Activated CD4-positive, alpha-beta T cell treated with anti-CD3 and anti-CD28 coated beads for 4 hours (primary cell): ENCODE measurements at regions not wholly inside any gene's neighbourhood (a gene's known extent, or its start where the extent isn't known, plus 50 kb on each side); places are given as distances from the start of the nearest gene placed in this dataset.

Experiments
- DNase-seq, 2 donors: peaks; one replicate each; pipeline ENCODE4 v3.0.0-alpha.2; 2020

DNA sequence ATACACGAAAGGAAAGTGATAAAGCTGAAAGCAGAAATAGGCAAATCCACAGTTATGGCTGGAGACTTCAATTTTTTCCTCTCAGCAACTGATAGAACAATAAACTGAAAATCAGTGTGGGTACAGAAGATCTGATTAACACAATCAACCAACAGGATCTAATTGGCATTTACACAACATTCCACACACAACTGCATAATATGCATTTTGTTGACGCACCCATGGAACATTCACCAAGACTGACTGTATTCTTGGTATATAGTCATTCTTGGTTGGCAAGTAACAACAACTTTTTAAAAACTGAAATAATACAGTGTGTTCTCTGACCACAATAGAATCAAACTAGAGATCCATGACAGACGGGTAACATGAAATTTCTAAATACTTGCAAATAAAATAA lies 218.7 kb upstream of the S1PR3 start:
- no peak for DNase-seq

DNA sequence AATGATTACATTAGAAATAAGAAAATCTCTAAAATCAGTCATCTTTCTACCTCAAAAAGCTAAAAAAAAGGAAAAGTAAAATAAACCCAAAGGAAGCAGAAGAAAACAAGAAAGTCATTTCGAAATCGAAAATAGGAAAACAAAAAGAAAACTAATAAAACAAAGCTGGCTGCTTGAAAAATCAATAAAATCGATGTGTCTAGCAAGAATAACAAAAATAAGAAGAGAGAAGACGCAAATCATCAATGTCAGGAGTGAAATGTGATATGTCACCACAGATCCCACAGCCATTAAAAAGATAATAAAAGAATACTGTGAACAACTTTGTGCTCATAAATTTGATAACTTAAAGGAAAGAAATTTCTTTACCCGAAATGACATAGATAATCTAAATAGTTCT lies 218.1 kb upstream of the S1PR3 start:
- no peak for DNase-seq

DNA sequence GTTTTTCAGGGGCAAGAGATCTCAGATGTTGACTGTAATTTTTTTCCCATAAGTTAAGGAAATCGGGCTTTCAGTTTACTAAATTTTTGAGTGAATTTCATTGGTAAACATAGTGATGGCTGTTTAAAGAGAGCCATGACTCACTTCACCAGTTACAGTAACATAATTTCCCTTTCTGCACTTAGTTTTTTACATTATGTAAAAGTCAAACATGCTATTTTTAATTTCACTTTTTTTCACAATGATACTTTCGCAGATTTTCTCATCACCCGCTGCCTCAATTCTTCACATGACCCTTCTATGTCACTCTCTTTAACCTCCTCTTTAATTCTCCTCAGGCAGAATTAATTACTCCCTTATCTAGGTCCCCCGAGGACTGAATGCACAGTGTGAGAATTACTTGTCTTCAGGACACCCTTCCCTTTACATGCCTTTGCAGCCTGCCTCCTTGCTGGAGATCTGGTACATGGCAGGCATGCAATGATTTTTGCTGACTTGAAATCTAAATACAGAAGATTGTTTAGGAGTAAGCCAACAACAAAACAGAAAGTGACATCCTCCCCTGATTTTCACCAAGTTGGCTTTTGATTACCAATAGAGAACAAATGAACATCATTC lies 217.5 kb upstream of the S1PR3 start:
- no peak for DNase-seq

DNA sequence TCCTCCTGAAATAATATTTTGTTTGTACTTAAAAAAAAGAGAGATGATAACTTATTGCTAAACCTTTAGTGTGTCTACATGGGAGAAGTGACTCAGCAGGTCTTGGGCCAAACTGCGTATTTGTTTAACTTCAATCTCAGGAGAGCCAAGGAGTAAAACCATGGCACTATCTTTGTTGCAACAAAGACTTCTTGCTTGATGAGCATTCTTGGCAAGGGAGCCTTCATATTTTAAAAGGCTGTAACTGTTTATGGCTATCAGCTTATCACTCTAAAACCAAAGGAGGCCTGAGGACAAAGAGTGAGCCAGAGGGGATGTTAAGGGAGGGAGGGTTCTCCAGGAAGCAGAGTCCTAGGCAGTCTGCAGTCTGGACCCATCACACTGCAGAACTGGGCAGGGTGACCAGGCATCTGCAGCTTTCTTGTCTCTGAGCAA lies 216.2 kb upstream of the S1PR3 start:
- DNase-seq: no peak

DNA sequence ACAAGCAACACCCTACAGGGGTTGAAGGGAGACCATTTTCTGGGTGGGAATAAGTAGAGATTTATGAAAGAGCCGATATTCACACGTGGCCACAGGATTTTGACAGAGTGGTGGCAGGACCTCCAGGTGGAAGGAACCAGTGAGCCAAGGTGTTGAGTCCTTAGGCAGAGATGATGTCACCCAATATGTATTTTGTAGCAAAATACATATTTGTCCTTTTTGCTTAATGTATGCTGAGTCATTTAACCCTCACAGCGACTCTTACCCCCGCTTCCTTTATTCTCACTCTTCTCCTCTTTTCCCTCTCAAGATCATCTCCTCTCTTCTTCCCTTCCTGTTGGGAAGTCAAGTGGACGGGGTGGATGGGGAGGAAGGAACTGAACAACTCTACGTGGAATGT lies 215.7 kb upstream of the S1PR3 start:
- DNase-seq: no peak

DNA sequence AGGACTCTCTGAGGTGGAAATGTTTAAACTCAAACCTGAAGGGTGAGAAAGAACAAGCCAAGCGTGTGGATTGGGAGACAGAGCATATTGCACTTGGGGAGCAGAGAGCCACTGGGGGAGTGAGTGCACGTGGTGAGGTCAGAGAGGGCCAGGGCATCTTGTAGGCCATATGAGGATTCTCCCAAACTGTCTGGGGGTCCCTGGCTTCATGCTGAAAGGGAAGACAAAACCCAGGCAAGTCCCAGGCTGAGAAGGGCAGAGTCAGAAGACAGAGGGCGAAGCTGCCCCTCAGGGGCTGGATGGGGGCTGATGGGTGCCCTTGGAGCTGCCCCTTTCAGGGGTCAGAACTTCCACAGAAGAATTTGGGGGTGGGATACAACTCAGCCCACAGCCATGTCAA lies 215.3 kb upstream of the S1PR3 start:
- no peak for DNase-seq

DNA sequence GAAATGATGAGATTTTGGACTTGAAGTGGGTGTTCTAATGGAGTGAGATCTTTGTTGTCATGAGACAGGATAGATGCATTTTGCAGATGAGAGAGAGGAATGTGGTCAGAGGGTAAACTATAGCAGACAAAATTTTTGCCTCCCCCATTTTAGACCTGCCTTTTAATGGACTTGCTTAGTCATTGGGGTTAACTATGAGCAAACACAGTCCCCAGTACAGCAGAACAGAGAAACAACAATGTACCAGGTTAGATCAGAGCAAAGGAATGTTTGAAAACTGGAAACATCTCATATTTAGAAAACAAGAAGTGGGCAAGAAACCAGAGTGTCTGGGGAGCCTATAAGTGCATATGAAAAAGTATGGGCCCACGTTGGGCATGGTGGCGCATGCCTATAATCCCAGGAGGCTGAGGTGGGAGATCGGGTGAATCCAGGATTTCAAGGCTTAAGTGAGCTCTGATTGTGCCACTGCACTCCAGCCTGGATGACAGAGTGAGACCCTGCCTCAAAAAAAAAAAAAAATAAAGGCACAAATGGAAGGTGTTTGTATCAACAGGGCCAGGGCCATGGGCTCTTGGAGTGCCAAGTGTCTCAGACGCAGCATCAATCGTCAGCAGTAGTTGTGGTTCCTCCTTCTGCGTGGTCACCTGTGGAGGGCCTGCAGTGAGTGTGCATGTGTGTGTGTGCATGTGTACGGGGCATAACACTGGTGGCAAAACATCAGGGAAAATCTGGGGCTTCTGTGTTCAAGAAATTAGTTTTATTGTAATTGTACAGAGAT lies 214.4 kb upstream of the S1PR3 start:
- no peak for DNase-seq

DNA sequence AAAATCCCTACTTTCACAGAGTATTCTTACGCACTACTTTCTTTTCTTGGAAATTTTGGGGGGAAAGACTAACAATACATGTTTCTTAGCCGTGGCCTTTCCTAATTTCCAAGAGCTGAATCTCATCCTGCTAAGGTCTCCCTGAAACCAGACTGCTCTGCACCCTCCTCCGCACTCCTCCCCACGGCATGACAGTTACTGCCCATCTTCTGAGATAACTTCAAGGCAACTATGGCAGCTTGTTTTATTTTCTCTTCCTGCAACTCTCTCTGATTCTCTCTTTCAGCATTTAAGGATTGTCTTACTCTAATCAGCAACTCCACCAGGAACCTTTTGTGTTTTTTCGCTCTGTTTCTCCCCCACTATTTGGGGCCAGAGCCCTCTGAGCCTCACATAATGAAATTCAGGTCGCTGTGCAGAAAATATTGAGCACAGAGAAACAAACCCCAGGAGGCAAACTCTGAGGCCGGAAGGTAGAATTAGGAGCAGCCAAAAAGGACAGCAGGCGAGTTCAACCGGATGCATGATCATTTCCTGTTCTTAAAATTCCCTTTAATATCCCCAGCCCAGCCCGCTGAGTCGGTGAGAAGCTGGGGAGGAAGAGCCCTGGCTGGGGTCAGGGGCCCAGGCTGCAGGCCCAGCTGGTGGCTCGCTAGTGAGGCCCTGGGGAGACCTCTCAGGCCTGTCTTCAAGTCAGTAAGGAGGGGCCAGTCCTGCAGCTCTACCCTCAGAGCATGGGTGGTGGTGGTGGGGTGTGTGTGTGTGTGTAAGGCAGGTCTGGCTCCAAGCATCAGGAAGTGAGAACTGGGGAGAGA lies 213.6 kb upstream of the S1PR3 start:
- DNase-seq: no peak

DNA sequence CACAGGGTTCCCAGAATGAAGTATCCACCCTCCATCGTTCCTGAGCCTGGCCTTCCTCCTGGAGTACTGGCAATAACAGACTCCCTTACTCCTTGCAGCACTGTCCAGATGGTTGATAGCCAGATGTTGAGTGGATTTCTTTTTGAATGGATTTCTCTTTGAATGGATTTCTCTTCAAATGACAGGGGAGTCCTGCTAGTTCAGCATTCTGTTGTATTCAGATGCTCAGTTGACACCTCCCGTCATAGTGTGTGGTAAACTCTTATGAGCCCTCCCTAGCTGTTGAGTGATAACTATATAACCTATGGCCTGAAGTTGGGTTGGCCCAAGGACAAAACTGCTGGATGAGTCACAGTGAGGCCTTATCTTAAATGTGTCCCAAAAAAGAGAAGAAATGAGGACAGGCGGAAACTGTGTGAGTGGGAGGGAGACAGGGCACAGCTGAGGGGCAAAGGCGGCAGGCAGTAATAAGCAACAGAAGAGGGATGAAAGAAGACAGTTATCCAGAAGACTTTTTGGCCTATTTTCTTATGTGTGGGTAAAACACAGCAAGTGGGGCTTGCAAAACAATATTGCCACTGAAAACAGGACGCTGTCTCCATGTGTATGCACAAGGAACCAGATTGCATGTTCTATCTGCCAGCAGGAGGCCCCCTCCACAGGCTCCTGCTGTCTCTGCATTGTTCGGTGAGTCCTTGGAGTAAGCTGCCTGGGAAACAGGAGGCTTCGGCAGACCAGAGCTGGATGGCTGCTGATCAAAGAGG lies 209.5 kb upstream of the S1PR3 start:
- no peak for DNase-seq

DNA sequence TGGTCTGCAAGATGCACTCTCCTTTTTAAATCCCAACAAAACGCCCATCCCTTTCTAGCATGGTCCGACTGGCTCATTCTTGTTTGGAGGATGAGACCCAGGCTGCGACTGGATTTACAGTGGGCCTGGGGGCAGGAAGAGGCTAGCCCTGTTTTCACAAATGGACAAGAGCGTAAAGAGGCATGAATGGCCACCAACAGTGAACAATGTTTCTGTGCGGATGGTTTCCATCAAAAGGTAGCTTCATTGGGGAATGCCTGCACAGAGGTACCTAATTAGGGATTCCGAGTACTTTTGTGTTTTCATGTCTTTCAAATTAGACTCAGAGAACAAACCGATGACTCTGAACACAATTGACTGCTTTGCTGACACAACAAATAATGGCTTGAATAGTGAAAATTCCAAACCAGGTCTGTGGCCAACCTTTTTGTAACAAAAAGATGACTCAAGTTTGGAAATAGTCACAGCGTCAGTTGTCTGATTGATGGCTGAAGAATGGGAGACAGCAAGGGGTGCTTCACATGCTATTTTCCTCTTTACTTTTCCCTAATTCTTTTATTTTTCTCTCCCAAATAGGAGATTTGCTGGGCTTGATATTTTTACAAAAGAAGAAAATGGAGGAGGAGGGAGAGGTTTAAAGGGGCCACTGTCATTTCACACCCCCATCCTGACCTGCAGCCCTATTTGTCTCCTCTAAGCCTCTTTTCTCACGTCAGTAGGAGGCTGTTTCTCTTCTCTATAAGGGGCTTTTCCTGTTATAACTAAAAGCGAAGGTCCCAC lies 208.1 kb upstream of the S1PR3 start:
- DNase-seq: no peak

DNA sequence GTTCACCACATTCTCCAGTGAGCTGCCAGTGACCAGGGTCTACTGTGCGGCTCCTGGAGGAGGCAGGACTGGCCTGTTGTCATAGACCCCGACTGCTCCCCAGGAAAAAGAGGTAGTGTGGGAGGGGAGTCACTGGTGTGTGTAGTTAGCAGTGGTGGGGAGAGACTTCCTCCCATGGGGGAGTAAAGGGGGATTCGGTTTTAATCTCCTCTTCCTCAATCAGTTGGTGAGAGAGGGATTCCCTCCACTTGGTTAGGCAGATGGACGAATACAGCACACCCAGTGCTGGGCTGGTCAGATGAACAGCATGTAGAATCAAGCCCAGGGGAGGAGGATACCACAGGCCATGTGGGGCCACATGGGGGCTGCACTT lies 207.6 kb upstream of the S1PR3 start:
- DNase-seq: no peak

DNA sequence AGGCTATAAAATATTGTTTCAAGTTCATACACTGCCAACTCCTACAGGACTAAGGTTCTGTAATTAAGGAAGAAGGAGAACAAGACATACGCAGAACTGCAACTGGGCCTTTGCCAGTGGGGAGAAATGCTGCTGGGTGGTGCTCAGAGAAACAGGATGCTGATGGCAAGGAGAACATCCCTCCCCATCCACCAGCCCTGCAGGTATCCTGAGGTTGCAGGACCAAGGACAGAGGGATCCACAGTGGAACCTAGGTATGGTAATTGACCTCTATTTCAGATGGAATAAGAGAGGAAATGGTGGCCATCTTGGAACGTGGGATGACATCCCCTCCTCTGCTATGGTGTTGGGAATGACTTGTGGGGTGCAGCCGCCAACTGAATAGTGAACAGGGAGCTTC lies 206.3 kb upstream of the S1PR3 start:
- no peak for DNase-seq

DNA sequence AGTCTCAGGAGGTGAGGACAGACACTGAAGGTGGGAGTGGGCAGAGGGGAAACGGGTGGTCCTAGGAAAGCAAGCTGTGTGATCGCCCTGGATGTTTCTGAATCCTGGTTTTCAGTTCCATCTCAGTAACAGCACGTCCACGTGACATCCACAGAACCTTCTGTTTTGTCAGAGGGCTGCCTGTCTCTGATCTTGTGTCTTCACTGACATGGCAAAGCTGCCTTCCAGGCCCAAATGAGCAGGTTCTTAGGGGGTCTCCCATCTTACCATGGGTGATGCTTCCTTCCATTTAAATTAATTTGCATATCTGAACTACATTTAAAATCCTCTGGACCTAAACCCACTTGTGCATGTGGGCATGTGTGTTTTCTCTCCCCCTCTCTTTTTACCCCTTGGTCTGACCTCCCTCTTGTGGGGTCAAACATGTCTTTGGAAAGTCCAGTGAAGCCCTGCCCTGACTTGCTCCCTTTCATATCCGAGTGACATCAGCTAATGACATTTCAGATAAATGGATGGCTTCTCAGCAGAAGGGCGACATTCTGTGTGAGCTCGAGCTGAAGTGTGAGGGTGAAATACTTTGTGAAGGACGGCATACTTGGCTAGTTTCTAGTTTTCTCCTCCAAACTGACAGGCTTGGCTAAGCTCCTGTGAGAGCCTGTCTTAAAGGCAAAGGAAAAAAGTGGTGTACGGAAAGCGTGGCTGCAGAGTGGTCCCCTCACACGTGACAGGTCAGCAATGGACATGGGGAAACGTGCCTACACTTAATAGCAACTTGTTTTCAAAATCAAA lies 204.8 kb upstream of the S1PR3 start:
- no peak for DNase-seq

DNA sequence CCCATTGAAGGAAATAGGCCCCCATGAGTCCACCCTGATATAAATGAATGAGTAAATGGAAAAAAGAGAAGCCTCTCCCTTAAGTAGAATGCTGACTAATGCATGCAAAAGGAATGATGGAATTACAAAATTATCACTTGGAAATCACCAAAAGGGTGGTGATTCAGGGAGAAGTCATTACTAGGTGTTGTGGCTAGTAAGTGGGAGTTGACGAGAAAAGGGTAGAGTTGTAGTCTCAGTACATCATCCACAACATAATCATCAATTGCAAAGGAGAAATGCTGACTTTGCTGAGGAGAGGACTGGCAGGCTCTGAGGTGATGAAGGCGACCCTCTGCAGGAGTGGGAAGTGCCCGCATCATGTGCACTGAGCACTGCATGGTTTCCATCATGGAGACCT lies 201.5 kb upstream of the S1PR3 start:
- DNase-seq: no peak

DNA sequence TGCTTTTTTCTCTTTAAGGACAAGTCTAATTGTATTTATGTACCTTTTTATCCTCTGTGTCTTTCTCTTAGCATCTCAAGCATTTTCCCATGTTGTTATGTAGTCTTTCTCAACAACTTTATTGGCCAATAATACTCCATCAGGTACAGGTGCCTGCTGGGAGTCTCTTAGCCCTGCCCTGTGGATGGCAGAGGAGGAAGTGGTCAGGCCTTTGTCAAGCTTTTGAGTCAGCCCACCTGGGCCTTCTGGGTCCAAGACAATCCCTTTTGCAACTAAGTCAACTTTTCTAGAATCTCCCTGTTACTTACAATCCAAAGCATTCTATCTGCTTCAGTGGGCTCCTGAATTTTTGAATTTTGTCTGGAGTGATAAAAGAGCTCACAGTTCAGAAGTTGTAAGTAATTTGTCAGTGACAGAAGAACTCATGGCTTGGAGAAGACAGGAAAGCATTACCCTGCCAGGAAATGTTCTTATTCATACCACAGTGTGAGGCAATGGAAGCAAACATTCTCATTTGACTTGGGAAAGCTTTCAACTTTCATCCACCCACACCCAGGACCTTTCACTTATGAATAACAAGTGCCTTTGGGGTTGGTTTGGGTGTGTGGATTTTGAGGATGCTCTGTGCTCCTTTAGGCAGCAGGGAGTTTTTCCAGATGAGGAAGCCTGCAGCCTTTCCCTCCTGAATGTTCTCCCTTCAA lies 200.0 kb upstream of the S1PR3 start:
- DNase-seq: no peak

DNA sequence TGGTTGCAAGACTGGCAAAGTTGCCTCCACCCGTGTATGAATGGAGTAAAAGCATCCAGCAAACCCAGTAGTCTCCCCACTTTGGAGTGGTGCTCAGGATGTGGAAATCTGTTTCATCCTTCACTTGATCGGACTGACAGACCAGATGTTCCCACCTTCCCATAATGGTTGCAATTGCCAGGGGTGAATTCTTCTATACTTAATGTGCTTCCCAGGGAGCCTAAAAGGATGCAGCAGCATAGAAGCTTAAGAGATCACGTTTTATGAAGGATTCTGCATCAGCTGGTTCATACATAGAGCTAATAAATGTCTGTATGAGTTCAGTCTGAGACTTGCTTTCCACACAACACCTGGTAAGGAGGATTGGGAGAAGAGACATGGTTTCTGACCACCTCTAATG lies 198.8 kb upstream of the S1PR3 start:
- no peak for DNase-seq

DNA sequence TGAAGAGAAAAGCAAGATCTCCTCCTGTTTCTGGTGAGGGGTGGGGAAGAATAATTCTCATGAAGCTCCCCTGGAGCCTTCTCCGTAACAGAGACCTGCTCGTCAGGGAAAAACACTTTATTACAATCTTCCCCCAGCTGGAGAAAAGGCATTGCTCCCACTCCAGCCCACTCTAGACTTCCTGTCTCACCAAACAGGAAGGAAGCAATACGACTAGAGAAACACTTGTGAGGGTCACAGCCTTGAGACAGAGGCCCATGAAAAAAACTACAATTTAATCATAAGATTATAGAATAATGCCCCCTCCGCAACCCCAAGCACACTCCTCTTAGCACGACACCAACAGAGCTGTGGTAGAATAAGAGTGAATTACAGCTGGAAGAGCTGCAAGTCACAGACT lies 197.2 kb upstream of the S1PR3 start:
- no peak for DNase-seq

DNA sequence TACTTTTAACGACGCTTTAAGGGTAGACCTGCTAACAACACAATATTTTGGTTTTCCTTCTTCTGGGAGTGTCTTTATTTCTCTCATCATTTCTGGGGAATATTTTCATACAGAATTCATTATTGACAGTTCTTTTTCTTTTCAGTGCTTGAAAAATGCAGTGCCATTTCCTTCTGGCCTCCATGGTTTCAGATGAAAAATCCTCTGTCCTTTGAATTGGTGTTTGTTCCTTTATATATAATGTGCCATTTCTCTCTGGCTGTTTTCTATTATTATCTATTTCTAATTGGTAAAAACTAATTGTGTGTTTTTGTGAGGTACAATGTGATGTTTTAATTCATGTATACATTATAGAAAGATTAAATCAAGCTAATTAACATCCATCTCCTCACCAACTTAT lies 194.3 kb upstream of the S1PR3 start:
- DNase-seq: no peak

DNA sequence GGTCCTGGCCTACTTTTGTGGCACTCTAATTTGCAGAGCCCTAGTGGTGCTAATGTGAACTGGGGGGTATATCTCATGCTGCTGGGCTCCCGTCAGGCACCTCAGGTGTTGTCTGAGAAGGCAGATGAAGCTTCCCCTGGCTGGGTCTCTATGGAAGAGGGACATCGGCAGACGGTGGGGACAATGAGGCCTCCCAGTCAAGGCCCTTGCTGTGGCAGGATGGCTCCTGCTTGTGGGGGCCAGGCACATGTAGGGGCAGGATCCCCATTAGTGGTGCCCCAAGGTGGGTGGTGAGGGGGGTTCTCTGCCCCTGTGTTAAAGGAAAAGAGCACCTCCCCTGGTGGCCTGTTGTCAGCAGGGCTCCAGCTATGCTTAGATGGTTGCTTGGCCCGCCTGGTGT lies 192.8 kb upstream of the S1PR3 start:
- no peak for DNase-seq

DNA sequence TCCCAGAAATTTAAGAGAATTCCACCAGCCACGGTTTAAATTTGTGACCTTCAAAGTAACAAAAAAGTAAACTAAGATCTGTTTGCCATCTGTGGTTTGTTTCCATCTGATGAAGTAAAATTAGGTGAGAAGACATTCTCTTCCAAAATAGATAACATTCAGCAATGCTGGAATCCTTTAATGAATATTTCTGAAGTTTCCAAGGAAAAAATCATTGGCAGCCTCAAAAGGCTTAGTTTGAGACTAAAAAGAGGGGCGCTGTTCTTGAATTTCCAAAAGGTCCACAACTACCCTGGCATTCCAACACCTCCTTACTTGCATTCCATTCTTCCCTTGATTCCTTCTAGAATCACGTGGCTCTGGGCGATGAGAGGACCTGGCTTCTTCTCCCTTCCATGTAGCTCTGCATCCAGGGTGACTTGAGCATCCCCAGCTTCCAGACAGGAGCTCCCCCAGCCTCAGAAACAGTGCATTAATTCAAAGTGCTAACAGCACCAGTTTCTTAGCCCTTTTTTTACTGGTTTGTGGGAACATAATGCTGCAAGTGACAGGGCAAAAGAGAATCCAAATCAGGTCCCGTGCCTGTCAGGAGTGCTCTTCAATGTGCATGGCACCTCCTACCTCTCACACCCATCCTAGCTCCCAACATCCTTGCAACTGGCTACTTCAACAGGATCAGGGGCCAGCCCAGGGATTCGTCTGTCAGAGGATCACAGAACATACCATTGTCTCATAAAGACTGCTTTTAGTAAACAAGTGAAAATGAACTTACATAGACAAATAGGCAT lies 191.5 kb upstream of the S1PR3 start:
- no peak for DNase-seq
